ENCODE measurements at regions not wholly inside any gene's neighbourhood (a gene's known extent, or its start where the extent isn't known, plus 50 kb on each side); places are given as distances from the start of the nearest gene placed in this dataset.

DNA sequence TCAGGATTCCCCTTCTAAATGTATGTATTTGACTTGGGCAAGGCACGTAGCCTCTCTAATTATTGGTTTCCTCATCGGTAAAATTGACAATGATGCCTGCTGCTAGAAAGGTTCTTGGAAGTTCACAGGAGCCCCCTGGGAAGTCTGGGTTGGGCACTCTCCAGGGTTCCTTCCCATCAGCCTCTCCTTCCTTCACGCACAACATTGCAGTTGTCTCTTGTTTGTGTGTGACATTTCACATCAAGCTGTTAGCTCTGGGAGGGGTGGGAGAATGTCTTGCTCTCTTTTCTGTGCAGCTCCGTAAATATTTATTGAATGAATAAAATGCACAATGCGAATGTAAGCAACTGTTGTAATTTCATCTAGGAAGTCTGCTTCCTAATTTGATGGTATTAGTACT, 153.2 kb upstream of the PRICKLE1 start:
- TF ChIP-seq CTCF (IDR thresholded peaks at IDR 0.05; ENCODE audit: low read depth, low read length, missing control alignments) = no peak
- DNase-seq (ENCODE audit: low read depth) = no peak
- H3K4me3 ChIP-seq (ENCODE audit: low read depth, low read length) = no peak overlapping the region

- H3K4me3 ChIP-seq (ENCODE audit: low read depth, low read length) = no peak overlapping the region
- no peak for TF ChIP-seq CTCF (IDR thresholded peaks at IDR 0.05; ENCODE audit: low read depth, low read length, missing control alignments)
- DNase-seq (ENCODE audit: low read depth) = no peak
Observed at GRCh38 chr12:42741771-42742510, 152.4 kb upstream of the PRICKLE1 start.

- H3K4me3 ChIP-seq (ENCODE audit: low read depth, low read length) = no peak overlapping the region
- DNase-seq (ENCODE audit: low read depth) = no peak
- TF ChIP-seq CTCF (IDR thresholded peaks at IDR 0.05; ENCODE audit: low read depth, low read length, missing control alignments) = no peak
Observed at GRCh38 chr12:42741091-42741490, 151.5 kb upstream of the PRICKLE1 start.

DNA sequence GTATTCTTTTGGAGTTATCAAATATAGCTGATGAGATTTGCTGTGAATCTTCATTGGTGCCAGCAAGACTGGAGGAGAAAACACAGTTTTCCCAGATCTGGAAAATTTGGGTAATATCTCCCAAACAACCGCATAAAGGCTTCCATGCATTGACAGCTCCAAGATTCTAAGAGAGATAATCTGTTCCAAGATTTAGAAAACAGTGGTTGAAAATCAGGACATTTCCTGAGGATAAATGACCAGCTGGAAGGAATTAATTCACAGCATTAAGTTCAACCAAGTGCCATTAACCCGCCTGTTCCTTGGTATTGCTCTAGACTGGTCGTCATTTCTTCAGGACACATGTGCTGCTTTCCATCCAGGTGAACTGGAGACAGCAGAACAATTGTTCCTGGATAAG, 147.9 kb upstream of the PRICKLE1 start:
- no peak for TF ChIP-seq CTCF (IDR thresholded peaks at IDR 0.05; ENCODE audit: low read depth, low read length, missing control alignments)
- no peak overlapping the region for H3K4me3 ChIP-seq (ENCODE audit: low read depth, low read length)
- DNase-seq (ENCODE audit: low read depth) = no peak

- DNase-seq (ENCODE audit: low read depth) = no peak
- TF ChIP-seq CTCF (IDR thresholded peaks at IDR 0.05; ENCODE audit: low read depth, low read length, missing control alignments) = no peak
- no peak overlapping the region for H3K4me3 ChIP-seq (ENCODE audit: low read depth, low read length)
Observed at GRCh38 chr12:42735861-42736361, 146.4 kb upstream of the PRICKLE1 start.

DNA sequence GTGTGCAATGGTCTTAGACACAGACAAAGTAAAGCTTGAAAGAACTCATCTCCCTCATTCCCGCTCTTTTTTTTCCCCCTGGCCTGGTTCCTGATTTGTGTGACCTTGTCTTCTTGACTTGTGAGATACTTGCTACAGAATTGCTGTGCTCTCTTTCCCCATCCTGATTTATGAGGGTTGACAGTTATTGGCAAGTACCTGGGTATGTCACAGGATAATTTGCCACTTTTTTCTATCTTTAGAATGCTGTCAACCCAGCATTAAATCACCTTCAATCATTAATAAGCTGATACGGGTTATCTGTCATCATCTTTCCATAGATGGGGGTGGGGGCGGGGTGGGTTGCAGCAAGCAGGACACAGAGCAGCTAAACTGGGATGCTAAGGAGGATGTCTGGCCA, 144.4 kb upstream of the PRICKLE1 start:
- TF ChIP-seq CTCF (IDR thresholded peaks at IDR 0.05; ENCODE audit: low read depth, low read length, missing control alignments) = no peak
- no peak overlapping the region for H3K4me3 ChIP-seq (ENCODE audit: low read depth, low read length)
- no peak for DNase-seq (ENCODE audit: low read depth)

DNA sequence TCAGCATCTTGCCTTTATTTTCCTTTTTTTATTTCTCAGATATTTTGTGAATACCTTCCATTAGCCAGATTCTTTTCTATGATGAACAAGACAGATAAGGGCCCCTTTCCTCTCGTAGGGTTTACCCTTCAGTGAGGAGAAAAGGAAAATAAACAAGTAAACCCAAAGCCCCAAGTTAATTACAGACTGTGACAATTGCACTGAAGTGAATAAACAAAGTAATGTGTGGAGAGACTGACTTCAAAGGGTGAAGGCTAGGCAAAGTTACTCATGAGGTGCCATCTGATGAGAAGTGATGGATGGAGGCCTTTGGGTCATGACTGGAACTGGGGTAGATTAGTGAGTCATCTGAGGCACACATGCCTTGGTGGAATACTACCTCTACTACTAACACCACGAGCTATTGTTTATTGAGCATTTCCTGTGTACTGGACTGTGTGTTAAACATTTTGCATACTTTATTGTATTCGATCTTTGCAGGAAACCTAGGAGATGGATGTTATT, 143.4 kb upstream of the PRICKLE1 start:
- H3K4me3 ChIP-seq (ENCODE audit: low read depth, low read length) = no peak overlapping the region
- DNase-seq (ENCODE audit: low read depth) = no peak
- TF ChIP-seq CTCF (IDR thresholded peaks at IDR 0.05; ENCODE audit: low read depth, low read length, missing control alignments) = no peak
